Heart left ventricle (tissue), 13 donors: ENCODE measurements at regions not wholly inside any gene's neighbourhood (a gene's known extent, or its start where the extent isn't known, plus 50 kb on each side); places are given as distances from the start of the nearest gene placed in this dataset.

ENCODE experiments used
- POLR2A ChIP-seq, 2 donors: fragments of 450-650 bp; IDR thresholded peaks; one replicate each; pipeline ENCODE4 v1.6.1; 2017; ENCODE audit warnings: antibody characterized with exemption in 2 of 2, mild to moderate bottlenecking in 2 of 2, moderate library complexity in 2 of 2
- TF ChIP-seq, protein P1 (sequence below), 12 donors: fragments of 200-600 bp; sonication (generic) in 4 of 12; IDR thresholded peaks; one replicate each; pipeline versions ENCODE4 v1.5.0 to v1.8.0; 2018 to 2022; ENCODE audit warnings: antibody characterized with exemption in 12 of 12, mild to moderate bottlenecking in 5 of 12
- donor health status: ischemic (EF 13 %, LVEDD 7.1; RV severe dilation, severe dysfunction).
- donor health status: DM: no; HTN: yes; CAD: no.
- donor health status: DM: no; HTN: no; CAD: no.
- donor health status: ischemic (EF 25% LVEDD 6.9; RV normal size, moderate dysfunction).
- donor health status: ischemic (EF 25% LVEDD 5.7; RV mildly dilated, moderate dysfunction).
- donor health status: ischemic (EF 35%, LVEDD 5.7; RV mildly dilated, moderate dysfunction).
- donor health status: nonischemic (EF 11% LVEDD 7.7; RV severe dilation, severe dysfunction).
- donor health status: DM: yes; HTN: yes; CAD: no.
- donor health status: PGD.
- donor health status: ischemic (EF 29% LVEDD 5.4; RV normal size, mild dysfunction).
- donor health status: nonischemic (EF 23%, LVEDD 6.1; RV moderate dilation, normal function).

DNA sequence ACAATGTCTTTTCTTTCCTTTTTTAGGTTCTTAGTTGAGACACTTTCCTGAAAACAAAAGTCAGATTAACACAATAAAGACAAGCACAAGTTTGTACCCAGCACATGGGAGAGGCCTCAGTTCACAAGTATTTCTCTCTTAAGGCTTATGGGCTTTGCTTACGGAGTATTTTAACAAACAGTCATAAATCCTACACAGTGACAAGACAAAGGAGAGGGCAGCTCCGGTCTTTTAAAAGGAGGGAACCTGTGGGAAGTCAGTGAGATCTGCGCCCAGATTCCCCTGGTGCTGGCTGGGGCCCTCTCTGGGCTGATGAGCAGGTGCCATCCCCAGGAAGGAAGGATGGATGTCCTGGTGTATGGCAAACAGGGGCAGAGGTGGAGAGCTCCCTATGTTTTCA is 398.6 kb downstream of the ACTR3B start:
- TF ChIP-seq POLR2A (IDR thresholded peaks at IDR 0.05) = no peak
- TF ChIP-seq, protein P1, sequence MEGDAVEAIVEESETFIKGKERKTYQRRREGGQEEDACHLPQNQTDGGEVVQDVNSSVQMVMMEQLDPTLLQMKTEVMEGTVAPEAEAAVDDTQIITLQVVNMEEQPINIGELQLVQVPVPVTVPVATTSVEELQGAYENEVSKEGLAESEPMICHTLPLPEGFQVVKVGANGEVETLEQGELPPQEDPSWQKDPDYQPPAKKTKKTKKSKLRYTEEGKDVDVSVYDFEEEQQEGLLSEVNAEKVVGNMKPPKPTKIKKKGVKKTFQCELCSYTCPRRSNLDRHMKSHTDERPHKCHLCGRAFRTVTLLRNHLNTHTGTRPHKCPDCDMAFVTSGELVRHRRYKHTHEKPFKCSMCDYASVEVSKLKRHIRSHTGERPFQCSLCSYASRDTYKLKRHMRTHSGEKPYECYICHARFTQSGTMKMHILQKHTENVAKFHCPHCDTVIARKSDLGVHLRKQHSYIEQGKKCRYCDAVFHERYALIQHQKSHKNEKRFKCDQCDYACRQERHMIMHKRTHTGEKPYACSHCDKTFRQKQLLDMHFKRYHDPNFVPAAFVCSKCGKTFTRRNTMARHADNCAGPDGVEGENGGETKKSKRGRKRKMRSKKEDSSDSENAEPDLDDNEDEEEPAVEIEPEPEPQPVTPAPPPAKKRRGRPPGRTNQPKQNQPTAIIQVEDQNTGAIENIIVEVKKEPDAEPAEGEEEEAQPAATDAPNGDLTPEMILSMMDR (IDR thresholded peaks at IDR 0.05) = no peak
